ENCODE measurements at regions not wholly inside any gene's neighbourhood (a gene's known extent, or its start where the extent isn't known, plus 50 kb on each side); places are given as distances from the start of the nearest gene placed in this dataset.

- H4K20me1 ChIP-seq (replicated peaks; ENCODE audit: control insufficient read depth, insufficient read depth, low read length), result no peaks in the 10 kb centered on the region
- H3K27ac ChIP-seq (ENCODE audit: extremely low read depth, low read depth, low read length), result no peak overlapping the region
- under 1% methylated on average over 11 of the region's 11 CpGs for WGBS (ENCODE audit: insufficient coverage, low coverage, missing lambda C conversion rate)
- BruUV-seq (replicated peaks), result no TSS peak
- CTCF ChIA-PET (ENCODE audit: low intra/inter-chr PET ratio), result no interaction called here
- ATAC-seq, result no peak
- no peak overlapping the region for H3K4me2 ChIP-seq (ENCODE audit: insufficient read depth, low read length)
- POLR2A ChIA-PET, result no interaction called here
- H3K9me3 ChIP-seq (replicated peaks; ENCODE audit: control insufficient read depth, insufficient read depth, low read depth, low read length), result no peaks in the 10 kb centered on the region
- H3K36me3 ChIP-seq (ENCODE audit: control insufficient read depth, insufficient read depth, low read length), result no peaks in the 10 kb centered on the region
- DNase-seq (ENCODE audit: extremely low read depth in 1 of 4, low spot score in 3 of 4), result no peak
- no peak for FAIRE-seq
- H3K79me2 ChIP-seq (ENCODE audit: control insufficient read depth, insufficient read depth, low read length), result no peaks in the 10 kb centered on the region
- no peak overlapping the region for H3K9ac ChIP-seq (ENCODE audit: insufficient read depth in 1 of 2, low read depth in 2 of 2, low read length in 2 of 2)
- H3K4me1 ChIP-seq (replicated peaks in 1 of 2; ENCODE audit: control insufficient read depth in 2 of 2, insufficient read depth in 2 of 2, low read length in 2 of 2), result no peaks in the 10 kb centered on the region
- no peaks in the 10 kb centered on the region for H3K9me1 ChIP-seq (ENCODE audit: control insufficient read depth, insufficient read depth, low read length)
- in situ Hi-C loops (cut with MboI), result no loop called here
- H2AFZ ChIP-seq (ENCODE audit: low read depth, low read length), result no peak overlapping the region
- intact Hi-C loops (cut with micrococcal nuclease), result no loop called here
- no peaks in the 10 kb centered on the region for H3K27me3 ChIP-seq (ENCODE audit: control insufficient read depth in 2 of 2, insufficient read depth in 2 of 2, low read length in 2 of 2)
- H3K4me3 ChIP-seq, result no peak overlapping the region
- TF ChIP-seq, protein P1, sequence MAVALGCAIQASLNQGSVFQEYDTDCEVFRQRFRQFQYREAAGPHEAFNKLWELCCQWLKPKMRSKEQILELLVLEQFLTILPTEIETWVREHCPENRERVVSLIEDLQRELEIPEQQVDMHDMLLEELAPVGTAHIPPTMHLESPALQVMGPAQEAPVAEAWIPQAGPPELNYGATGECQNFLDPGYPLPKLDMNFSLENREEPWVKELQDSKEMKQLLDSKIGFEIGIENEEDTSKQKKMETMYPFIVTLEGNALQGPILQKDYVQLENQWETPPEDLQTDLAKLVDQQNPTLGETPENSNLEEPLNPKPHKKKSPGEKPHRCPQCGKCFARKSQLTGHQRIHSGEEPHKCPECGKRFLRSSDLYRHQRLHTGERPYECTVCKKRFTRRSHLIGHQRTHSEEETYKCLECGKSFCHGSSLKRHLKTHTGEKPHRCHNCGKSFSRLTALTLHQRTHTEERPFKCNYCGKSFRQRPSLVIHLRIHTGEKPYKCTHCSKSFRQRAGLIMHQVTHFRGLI (CRISPR knock-in tag; IDR thresholded peaks at IDR 0.05), result no peak
- TF ChIP-seq TCF15 (CRISPR knock-in tag; IDR thresholded peaks at IDR 0.05), result no peak
- TF ChIP-seq HLTF (IDR thresholded peaks at IDR 0.05), result no peak
- TF ChIP-seq, protein P2, sequence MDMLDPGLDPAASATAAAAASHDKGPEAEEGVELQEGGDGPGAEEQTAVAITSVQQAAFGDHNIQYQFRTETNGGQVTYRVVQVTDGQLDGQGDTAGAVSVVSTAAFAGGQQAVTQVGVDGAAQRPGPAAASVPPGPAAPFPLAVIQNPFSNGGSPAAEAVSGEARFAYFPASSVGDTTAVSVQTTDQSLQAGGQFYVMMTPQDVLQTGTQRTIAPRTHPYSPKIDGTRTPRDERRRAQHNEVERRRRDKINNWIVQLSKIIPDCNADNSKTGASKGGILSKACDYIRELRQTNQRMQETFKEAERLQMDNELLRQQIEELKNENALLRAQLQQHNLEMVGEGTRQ (CRISPR knock-in tag; IDR thresholded peaks at IDR 0.05), result no peak
- TF ChIP-seq FOXP1 (CRISPR knock-in tag; IDR thresholded peaks at IDR 0.05), result no peak
- no peak for TF ChIP-seq MAZ (CRISPR knock-in tag; conservative IDR thresholded peaks at IDR 0.05 in 1 of 2, IDR thresholded peaks at IDR 0.05 in 1 of 2)
- no peak for TF ChIP-seq ZBTB17 (CRISPR knock-in tag; IDR thresholded peaks at IDR 0.05)
- TF ChIP-seq IFI16 (CRISPR knock-in tag; IDR thresholded peaks at IDR 0.05), result no peak
- TF ChIP-seq SP2 (IDR thresholded peaks at IDR 0.05; ENCODE audit: extremely low read depth, low read depth, low read length, poor library complexity, severe bottlenecking), result no peak
- no peak for TF ChIP-seq E2F3 (CRISPR knock-in tag; IDR thresholded peaks at IDR 0.05)
- no peak for TF ChIP-seq ETV5 (CRISPR knock-in tag; IDR thresholded peaks at IDR 0.05; ENCODE audit: low read depth)
- no peak for TF ChIP-seq RCOR1 (IDR thresholded peaks at IDR 0.05; ENCODE audit: borderline replicate concordance in 1 of 2, low read depth in 2 of 2, low read length in 2 of 2)
- TF ChIP-seq, protein P3, sequence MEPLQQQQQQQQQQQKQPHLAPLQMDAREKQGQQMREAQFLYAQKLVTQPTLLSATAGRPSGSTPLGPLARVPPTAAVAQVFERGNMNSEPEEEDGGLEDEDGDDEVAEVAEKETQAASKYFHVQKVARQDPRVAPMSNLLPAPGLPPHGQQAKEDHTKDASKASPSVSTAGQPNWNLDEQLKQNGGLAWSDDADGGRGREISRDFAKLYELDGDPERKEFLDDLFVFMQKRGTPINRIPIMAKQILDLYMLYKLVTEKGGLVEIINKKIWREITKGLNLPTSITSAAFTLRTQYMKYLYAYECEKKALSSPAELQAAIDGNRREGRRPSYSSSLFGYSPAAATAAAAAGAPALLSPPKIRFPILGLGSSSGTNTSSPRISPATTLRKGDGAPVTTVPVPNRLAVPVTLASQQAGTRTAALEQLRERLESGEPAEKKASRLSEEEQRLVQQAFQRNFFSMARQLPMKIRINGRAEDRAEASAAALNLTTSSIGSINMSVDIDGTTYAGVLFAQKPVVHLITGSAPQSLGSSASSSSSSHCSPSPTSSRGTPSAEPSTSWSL (CRISPR knock-in tag; IDR thresholded peaks at IDR 0.05; ENCODE audit: borderline replicate concordance), result no peak
- no peak for TF ChIP-seq CBX2 (IDR thresholded peaks at IDR 0.05; ENCODE audit: insufficient read depth, low read length, poor library complexity, severe bottlenecking)
- TF ChIP-seq CBFA2T3 (IDR thresholded peaks at IDR 0.05), result no peak
- no peak for TF ChIP-seq ARID3A (IDR thresholded peaks at IDR 0.05; ENCODE audit: borderline replicate concordance, low read depth, low read length)
- no peak for TF ChIP-seq BCOR (IDR thresholded peaks at IDR 0.05)
Measured at GRCh38 chr2:133836691-133837345, 268.6 kb upstream of the NCKAP5 start.
